ENCODE measurements at regions not wholly inside any gene's neighbourhood (a gene's known extent, or its start where the extent isn't known, plus 50 kb on each side); places are given as distances from the start of the nearest gene placed in this dataset.

DNA sequence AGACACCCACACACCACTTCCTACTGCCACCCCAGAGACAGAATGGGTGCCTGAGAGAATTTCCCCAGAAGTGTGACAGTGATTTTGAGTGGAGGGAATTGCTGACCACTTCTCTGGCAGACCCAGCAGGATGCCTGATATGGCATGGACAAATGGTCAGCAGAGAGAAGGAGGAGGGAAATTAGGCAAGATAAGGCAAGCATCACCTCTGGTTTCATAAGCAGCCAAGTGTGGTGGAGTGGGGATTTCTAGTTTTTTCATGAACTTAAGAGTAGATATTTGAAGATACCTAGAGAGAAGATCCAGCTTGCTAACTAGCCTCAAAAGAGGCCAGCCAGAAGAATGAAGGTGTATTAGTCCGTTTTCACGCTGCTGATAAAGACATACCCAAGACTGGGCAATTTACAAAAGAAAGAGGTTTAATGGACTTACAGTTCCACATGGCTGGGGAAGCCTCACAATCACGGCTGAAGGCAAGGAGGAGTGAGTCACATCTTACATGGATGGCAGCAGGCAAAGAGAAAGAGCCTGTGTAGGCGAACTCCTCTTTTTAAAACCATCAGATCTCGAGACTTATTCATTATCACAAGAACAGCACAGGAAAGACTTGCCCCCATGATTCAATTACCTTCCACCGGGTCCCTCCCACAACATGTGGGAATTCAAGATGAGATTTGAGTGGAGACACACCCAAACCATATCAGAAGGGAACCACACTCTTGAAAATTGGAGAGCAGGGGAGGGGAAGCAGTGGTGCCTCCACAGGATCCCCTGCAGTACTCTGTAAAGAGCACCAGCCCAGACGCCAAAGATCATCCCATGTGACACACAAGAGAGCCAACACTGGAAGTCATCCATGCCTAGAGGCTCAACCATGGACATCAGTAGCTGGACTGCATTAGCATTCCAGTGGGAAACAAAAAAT lies 64.2 kb downstream of the RBM43 start:
- DNase-seq (ENCODE audit: low read depth, low spot score), result no peak

DNA sequence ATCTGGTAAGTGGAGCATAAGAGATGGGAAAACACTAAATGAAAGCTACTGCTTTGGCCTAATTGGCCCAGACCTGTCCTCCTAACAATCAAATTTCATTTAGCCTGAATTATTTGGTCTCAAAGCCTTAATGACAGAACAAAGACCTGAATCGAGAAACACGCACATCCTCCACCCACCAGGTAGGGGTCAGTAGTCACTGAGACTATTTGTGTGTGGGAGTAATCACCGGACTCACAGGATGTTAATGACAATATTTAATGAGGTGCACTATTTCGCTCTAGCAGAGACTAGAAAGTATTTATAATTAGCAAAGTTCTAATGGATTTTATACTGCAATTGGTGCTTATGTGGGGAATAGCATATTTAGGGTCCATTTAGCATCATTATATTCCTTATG lies 68.1 kb downstream of the RBM43 start:
- no peak for DNase-seq (ENCODE audit: low read depth, low spot score)

DNA sequence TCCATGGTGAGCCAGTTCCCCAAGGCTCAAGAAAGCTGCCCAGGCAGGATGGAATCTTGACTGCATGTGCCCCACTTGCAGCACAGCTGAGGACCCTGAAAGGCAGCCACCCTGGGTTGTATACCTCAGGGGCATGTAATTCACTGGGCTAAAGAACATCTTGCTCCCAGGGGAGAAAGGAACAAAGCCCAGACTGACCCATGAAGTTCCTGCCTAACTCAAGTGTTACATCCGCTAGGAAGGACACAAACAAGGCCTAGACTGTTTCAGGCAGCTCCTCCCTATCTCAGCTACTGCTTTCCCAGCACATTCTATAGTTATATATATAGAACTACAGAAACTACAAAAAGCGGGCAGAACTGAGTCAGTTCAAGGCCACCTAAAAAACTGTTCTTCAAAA lies 69.0 kb downstream of the RBM43 start:
- DNase-seq (ENCODE audit: low read depth, low spot score), result no peak

DNA sequence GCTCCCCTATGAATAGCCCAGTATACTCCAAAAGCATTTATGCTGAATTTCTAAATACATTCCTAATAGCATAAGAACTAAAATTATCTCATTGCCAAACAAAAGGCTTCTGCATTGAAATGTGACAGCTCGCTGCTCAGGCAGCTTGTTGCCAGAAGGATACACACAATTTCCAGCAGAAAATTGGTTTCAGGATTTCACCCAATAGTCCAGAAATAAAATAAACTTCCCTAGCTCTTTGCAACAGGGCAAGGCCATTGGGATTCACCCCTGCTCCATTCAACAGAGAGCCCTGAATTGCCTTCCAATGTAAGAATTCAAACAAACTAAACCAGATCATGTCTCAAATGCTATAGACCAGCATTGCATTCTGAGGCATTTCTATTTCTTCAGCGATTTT lies 70.7 kb downstream of the RBM43 start:
- DNase-seq (ENCODE audit: low read depth, low spot score), result no peak

DNA sequence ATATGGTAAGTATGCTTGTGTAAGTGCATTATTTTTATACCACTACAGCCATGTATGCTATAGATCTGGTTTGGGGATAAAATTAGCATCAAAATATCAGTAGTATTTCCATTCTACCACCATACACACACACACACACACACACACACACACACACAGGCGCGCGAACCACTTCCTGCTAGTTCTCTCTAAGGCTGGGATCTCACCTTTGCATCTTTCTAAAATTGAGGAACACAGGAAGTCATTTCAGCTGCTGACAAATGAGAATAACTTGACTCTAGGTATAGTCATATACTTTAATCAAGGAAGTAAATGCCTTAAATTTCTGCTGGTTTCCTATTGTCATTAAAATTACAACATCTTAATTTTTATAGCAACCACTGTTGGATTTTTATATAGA lies 72.5 kb downstream of the RBM43 start:
- no peak for DNase-seq (ENCODE audit: low read depth, low spot score)

DNA sequence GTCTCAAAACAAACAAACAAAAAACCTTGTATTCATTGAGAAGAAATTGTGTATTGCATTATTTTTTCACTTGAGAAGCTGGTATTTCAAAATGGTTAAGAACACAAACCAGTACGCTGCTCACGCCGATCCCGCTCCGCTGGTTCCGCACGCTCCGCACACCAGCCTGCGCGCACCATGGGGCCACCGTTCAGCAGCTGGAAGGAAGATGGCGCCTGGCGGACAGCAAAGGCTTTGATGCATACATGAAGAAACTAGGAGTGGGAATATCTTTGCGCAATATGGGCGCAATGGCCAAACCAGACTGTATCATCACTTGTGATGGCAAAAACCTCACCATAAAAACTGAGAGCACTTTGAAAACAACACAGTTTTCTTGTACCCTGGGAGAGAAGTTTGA lies 75.7 kb downstream of the RBM43 start:
- DNase-seq (ENCODE audit: low read depth, low spot score), result no peak

DNA sequence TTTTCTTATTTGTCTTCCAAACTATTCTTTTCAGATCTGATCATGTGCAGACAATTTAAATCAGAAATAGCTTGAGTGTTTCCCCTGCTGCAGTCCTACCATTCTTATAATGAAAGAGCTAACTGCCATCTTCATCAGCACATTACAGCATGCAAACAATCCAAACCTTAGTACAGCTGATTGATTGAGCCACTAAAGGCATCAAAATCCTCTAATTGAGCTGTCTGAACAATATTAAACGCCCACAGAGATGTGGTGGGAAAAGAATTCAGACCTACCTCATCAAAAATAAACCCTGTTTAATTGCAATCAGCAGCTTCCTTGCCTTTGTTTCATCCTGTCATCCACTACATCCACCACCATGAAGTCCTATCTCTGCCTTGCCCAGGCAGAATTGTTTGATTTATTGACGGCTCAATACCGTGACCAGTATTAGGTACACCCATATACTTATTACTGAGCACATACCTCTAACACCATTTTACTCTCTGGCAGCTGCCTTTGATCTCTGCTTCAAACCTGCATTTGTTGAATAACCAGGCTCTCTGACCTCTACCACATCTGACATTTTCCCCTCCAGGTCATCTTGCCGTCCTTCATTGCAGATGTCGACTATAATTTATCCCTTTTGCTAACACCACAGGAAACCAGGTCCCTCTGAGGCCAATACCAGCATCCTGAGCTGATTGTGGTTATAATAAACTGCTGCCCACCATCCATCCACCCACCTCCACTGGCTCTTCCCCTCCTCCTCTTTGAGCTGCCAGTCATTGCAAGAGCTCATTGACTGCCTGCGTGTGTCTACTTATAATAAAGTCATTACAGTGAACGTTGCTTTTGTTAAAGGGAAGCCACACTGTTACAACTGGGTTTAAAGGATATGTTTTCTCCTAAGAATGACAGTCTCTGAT lies 78.5 kb downstream of the RBM43 start:
- no peak for DNase-seq (ENCODE audit: low read depth, low spot score)

DNA sequence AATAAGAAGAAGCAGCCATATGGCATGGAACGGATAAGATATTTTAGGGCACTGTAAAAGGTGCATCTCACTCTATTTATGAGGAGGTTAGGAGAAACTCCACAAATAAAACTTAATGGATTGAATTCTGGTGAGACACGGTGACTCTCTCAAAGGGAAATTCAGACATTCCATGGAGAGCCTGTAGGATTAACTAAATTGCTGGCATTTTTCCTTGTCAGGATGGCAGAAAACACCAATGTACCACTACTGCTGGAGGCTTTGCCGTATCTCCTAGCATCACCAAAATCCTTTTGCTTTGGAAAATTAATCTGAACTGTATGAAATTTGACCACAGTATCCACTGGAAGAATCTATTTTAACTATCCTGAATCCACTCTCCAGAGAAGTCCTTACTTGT lies 79.3 kb downstream of the RBM43 start:
- DNase-seq (ENCODE audit: low read depth, low spot score), result no peak

DNA sequence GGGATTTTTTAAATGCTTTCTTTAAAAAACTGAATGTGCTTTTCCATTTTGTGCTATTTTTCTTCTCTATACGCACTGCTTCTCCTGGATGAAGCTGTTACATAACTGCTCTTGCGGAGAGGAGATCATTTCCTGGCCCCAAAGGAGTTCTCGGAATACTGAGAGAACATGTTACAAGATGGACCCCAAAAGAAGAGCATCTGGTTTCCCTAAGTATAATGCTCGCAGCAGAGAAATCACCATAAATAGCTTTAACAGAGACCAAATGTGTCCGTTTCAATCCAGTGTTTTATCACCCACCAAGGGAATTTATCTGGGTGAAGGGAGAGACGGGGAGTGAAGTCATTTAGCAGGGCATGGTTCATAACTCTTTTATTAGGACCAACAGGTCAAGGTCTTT lies 80.1 kb downstream of the RBM43 start:
- DNase-seq (ENCODE audit: low read depth, low spot score), result no peak

DNA sequence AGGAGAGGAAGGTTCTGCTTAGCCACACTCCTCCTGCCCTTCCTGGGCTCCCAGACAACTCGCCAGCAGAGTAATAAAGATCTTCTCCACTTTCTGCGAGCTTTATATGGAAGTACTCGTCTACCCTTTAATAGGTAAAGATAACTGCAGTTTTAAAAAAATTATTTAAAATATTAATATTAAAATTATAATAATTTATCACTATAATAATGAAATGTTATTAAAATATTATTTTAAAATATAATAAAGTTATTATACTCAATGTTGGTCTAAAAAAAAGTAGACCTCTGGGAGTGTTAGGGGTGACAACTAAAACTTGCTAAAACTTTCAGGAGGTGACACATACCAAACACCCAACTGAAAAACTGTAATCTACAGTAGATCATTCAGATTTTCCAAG lies 81.5 kb downstream of the RBM43 start:
- no peak for DNase-seq (ENCODE audit: low read depth, low spot score)

DNA sequence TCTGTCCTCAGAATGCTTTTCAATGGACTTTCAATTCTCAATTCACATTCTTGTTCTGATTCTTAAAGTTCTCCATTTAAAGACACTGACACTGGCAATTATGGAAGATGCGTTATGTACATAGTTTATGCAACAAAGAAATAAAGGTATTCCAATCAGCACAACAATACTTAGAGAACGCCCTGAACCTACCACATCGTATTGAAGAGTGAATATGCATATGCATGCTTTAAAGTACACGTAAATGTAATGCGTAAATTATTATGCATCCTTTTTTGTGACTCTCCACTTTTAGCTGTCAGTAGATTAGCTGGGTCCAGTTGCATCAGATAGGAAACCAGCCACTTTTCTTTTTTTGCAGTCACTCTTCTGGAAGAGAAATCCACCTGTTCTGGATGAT lies 83.5 kb downstream of the RBM43 start:
- DNase-seq (ENCODE audit: low read depth, low spot score), result no peak

DNA sequence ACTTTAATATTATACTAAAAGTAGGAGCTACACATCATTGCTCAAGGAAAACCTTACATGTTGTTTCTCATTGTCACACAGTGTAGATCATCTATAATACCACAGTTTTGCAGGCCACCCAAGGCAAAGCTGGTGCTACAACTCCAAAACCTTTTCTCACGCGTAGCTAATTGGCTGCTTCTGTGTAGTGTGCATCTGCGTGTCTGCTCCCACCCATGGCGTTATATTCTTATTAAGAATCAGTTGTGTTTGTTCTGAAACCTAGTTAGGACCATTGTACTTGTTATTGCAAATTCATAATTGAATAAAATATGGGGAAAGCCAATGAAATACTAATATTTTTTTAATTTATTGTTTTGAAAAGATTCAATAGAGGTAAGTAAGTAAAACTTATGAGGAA lies 83.9 kb downstream of the RBM43 start:
- DNase-seq (ENCODE audit: low read depth, low spot score), result no peak

DNA sequence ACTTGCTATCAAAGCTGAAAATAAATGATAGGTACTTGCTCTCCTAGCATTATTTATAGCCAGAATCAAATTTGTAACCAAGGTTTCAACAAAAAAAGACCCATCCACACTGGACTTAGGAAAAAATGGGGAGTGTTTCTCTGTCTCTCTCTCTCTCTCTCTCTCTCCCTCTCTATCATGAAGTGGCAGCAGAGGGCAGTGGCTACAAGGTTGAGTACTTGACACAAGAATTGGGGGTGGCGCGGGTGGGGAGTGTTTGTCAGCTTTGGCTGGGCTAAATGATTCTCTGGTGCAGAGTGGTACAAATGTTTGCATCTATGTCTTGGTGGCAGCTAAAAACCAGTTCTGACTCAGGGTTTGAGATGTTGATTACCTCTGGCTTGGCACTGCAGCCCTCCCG lies 85.0 kb downstream of the RBM43 start:
- no peak for DNase-seq (ENCODE audit: low read depth, low spot score)

DNA sequence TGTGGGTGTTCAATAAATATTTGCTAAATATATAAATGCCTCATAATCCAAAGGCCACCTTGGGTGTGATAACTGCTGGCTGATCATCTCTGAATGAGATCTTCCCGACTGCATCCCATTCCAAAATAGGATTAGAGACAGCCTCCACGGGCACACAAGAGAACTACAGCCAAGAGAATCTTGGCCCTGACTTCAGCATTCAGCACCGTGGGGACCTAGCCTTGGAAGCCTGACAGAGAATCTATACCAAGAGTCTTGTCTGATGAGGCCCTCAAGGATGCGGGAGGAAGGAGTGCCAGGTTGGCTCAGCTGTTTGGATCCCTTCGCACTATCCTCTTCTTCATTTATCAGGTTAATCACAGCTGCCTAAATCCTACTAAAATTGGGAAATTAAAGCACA lies 85.8 kb downstream of the RBM43 start:
- DNase-seq (ENCODE audit: low read depth, low spot score), result no peak

DNA sequence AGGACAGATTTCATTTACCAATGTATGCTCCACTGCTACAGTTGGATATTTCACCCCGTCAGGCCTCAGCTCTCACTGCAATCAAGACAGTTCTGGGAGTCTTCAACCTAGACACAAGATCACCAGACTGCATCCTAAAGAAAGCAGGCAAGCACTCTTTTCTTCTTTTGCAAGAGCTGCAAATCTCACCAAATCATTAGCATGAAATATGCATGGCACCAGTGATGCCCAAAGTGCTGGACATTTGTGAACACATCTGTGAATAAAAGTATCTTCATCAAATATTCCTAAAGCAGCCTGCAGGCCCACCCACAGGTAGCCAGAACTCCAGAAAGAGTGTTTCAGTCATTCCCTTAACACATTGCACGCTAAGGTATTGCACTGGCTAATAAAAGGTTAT lies 87.5 kb downstream of the RBM43 start:
- DNase-seq (ENCODE audit: low read depth, low spot score), result no peak

DNA sequence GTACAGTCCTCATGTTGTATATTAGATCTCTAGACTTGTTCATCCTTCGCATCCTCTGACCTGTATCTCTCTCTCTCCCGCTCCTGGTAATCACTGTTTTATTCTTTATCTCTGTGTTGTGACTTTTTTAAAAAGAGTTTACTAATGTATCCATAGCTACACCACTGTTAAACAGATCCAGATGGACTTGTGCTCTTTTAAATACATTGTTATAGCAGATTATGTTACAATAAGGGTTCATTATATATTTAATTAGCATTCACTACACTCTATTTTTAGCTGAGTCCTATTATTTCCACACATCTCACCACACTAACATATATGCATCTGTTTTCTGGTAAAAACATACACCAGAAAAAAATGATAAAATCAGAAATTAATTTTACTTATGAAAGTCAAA lies 90.5 kb downstream of the RBM43 start:
- no peak for DNase-seq (ENCODE audit: low read depth, low spot score)

DNA sequence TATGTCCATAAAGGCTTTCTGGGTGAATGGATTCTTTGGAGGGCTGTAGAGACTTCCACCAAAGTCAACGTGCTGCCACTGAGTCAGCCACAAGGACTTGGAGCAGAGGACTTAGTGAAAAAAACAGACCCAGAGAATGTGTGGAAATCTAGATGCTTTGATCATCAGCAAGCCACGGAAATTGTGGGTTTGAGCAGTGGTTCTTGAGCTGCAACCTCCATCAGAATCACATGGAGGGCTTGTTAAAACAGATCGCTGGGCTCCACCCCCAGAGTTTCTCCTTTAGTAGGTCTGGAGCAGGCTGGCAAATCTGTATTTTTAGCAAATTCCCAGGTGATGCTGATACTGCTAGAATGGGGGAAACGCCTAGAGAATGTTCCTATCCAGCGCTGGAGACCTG lies 95.3 kb downstream of the RBM43 start:
- DNase-seq (ENCODE audit: low read depth, low spot score), result no peak

DNA sequence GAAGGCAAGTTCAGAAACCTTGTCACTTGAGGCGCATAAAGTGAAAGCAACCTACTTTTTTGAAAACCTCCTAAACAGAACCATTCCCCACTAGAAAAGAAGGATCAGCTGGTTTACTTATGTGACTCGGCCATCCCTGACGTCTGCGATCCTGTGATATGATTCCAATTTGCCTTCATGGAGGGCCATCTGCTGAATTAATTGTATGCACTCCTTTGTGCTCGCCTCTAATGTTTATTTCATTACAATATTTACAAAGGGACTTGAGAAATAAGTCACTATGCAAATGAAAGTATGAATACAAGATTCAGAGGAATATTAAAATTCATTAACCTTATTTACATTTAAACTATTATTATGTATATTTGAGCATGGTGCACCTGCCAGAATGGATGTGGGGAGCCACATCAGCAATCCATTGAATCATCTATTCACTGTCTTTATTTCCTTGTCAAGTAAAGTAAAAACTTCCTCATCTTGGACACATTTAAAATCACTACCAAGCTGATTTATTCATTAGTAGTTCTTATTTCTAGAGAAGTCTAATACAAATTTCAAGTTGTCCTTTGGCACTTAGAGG lies 96.5 kb downstream of the RBM43 start:
- no peak for DNase-seq (ENCODE audit: low read depth, low spot score)

DNA sequence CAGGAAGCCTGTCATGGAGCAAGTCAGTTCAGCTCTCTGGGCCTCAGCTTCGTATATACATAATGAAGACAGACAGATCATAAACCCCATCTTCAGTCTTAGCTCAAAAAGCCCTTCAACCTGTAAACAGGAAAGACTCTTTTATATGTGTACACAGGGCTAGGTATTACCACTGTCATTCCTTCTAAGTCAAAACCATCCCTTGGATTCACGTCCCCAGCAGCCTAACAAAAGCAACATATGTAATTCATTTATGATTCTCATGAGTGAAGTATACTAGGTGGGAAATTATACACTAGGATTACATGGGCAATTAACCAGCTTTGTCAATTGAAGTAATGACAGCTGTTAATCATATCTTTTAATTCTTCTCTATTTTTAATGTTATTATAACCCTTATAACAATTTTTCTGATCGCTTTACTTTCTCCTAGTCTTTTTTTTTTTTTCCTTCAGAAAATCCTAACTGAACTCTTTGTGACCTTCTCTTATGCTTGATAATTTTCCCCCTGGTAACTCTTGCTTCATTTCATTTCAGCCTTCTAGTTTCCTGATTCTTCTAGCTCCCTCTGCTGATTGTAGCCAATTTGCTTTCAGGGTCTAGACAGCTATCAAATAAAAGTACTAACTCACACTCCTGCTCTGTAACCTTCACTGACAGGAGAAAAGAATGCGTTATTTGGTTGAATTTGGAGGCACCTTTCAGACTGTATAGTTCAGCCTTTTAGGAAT lies 99.7 kb downstream of the RBM43 start:
- no peak for DNase-seq (ENCODE audit: low read depth, low spot score)

DNA sequence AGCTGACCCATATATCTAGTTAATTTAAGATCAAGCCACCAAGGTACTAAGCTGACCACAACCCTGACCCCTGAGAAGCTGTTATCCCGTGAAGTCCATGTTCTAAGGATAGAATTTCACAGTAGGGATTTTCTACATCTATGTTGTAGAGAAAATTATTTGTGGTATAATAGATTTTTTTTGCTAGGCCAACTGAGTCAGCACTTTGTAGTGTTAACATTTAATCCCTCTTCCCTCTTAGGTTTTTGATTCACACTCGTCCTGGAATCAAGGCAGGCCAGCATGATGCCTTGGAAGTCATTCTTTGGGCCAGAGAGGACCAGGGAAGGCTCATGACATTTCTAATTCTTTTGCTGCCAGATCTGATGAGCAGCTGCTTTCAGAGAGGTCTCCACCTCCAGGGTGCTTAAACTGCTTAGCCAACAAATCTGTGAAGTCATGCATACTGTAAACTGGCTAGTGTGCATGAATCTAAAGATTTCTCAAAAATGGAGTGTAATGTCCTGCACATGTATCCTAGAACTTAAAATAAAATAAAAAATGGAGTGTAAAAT lies 102.5 kb downstream of the RBM43 start:
- DNase-seq (ENCODE audit: low read depth, low spot score), result no peak

DNA sequence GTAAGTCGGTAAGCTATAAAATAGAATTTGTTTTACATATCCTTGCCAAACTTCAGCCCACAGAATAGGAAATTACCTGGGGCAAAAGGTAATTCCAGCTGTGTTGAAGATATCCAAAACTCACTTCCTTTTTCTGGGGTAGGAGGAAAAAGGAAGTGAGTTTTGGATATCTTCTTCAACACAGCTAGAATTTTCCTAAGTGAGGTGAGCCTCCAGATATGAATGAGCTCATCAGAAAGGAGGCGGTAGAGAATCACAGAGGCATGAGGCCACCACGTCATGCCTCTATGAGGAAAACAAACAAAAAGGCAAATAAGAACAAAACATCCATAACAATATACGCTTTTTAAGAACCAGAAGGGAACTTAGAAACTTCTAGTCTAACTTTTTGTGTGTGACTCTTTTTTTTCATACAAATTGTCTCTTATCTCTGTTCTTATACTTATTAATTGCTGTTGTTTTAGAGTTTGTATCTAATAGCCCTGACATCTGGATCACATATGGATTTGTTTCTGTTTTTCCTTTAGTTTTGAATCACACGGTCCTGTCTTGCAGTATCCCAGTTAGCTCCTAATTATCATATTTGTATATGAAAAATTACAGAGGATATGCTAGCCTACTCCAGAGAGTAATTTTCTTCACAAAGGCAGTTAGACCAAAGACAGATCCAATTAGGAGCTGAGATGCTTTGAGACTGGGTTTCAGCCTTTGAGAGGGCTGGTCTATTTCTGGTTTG lies 104.5 kb downstream of the RBM43 start:
- no peak for DNase-seq (ENCODE audit: low read depth, low spot score)
